Cardiac muscle cell (in vitro differentiated cells and primary cell): ENCODE measurements at regions not wholly inside any gene's neighbourhood (a gene's known extent, or its start where the extent isn't known, plus 50 kb on each side); places are given as distances from the start of the nearest gene placed in this dataset.

Experiments
- DNase-seq, 2 donors: peaks; one replicate each; pipeline versions ENCODE4 v3.0.0 to v3.0.0-alpha.2; 2010 to 2017; ENCODE audit warnings: low read depth in 1 of 2, low spot score in 1 of 2
- H3K27ac ChIP-seq: fragments of 200-600 bp; sonication (generic); 2 replicates; pipeline ENCODE4 v1.5.1; 2016
- H3K27me3 ChIP-seq: fragments of 200-600 bp; sonication (generic); 2 replicates; pipeline ENCODE4 v1.6.0; 2016; ENCODE audit warnings: control low read depth
- H3K36me3 ChIP-seq: fragments of 200-600 bp; sonication (generic); 2 replicates; pipeline ENCODE4 v1.5.1; 2016; ENCODE audit warnings: control low read depth
- H3K4me1 ChIP-seq: fragments of 200-600 bp; sonication (generic); 2 replicates; pipeline ENCODE4 v1.8.1; 2017; ENCODE audit warnings: low read depth, mild to moderate bottlenecking, mixed run types
- H3K4me3 ChIP-seq: fragments of 200-600 bp; sonication (generic); 2 replicates; pipeline ENCODE4 v1.5.1; 2016; ENCODE audit warnings: mild to moderate bottlenecking
- H3K9me3 ChIP-seq: fragments of 200-600 bp; sonication (generic); 2 replicates; pipeline ENCODE4 v1.5.1; 2017; ENCODE audit warnings: low read depth, mild to moderate bottlenecking, control low read depth
- CTCF ChIP-seq: IDR thresholded peaks from 2 replicates; pipeline ENCODE4 v1.5.1; 2012; ENCODE audit warnings: low read depth, mild to moderate bottlenecking, low read length

GRCh38 chr14:54346257-54346656 is 50.5 kb upstream of the CDKN3 start:
- H3K36me3 ChIP-seq, result no peaks in the 10 kb centered on the region
- no peak for TF ChIP-seq CTCF
- H3K4me3 ChIP-seq, result no peak overlapping the region
- no peak overlapping the region for H3K27ac ChIP-seq
- no peaks in the 10 kb centered on the region for H3K4me1 ChIP-seq
- no peak for DNase-seq
- no peaks in the 10 kb centered on the region for H3K9me3 ChIP-seq
- no peaks in the 10 kb centered on the region for H3K27me3 ChIP-seq
